ENCODE measurements at regions not wholly inside any gene's neighbourhood (a gene's known extent, or its start where the extent isn't known, plus 50 kb on each side); places are given as distances from the start of the nearest gene placed in this dataset.

- Histone ChIP-seq H3K27ac (no peak overlapping the region), H3K36me3 (replicated peaks; ENCODE audit: insufficient read depth, low read depth) (no peaks in the 10 kb centered on the region), H3K4me3 (no peak overlapping the region), H3K4me1 (ENCODE audit: insufficient read depth) (no peaks in the 10 kb centered on the region), H3K4me2 (no peak overlapping the region), H3K9me2 (replicated peaks; ENCODE audit: insufficient read depth) (no peaks in the 10 kb centered on the region), H4K20me1 (ENCODE audit: insufficient read depth, poor library complexity, severe bottlenecking) (no peaks in the 10 kb centered on the region), H2AFZ (no peak overlapping the region), H3K9me3 (ENCODE audit: low read depth) (no peaks in the 10 kb centered on the region), H3K27me3 (no peaks in the 10 kb centered on the region), H3K79me2 (no peaks in the 10 kb centered on the region)
- TF ChIP-seq EZH2phosphoT487 (IDR thresholded peaks at IDR 0.05; ENCODE audit: low read depth, severe bottlenecking, unreplicated experiment) (no peak), CTCF (IDR thresholded peaks at IDR 0.05; ENCODE audit: poor library complexity) (no peak), EZH2 (IDR thresholded peaks at IDR 0.05; ENCODE audit: borderline replicate concordance) (no peak)
- DNase-seq (ENCODE audit: low spot score) = no peak
- WGBS (ENCODE audit: low lambda C conversion rate, missing lambda C conversion rate) = 74% methylated on average over 6 of the region's 6 CpGs
Observed at GRCh38 chr1:34296059-34296458, 119.4 kb downstream of the C1orf94 start.

GRCh38 chr1:34302798-34303197 lies 126.1 kb downstream of the C1orf94 start:
- 90% methylated on average over 1 of the region's 1 CpG for WGBS (ENCODE audit: low lambda C conversion rate, missing lambda C conversion rate)
- no peaks in the 10 kb centered on the region for H3K79me2 ChIP-seq
- TF ChIP-seq EZH2phosphoT487 (IDR thresholded peaks at IDR 0.05; ENCODE audit: low read depth, severe bottlenecking, unreplicated experiment) (no peak), CTCF (IDR thresholded peaks at IDR 0.05; ENCODE audit: poor library complexity) (no peak), EZH2 (IDR thresholded peaks at IDR 0.05; ENCODE audit: borderline replicate concordance) (no peak)

GRCh38 chr1:34303218-34303617 lies 126.5 kb downstream of the C1orf94 start:
- Histone ChIP-seq H3K9me2 (replicated peaks; ENCODE audit: insufficient read depth) (no peaks in the 10 kb centered on the region), H2AFZ (no peak overlapping the region), H3K79me2 (no peaks in the 10 kb centered on the region), H3K4me2 (no peak overlapping the region), H3K9me3 (ENCODE audit: low read depth) (peaks cover 9% of the 10 kb centered on the region), H3K4me3 (no peak overlapping the region), H4K20me1 (ENCODE audit: insufficient read depth, poor library complexity, severe bottlenecking) (no peaks in the 10 kb centered on the region), H3K4me1 (ENCODE audit: insufficient read depth) (no peaks in the 10 kb centered on the region), H3K27me3 (no peaks in the 10 kb centered on the region), H3K36me3 (replicated peaks; ENCODE audit: insufficient read depth, low read depth) (no peaks in the 10 kb centered on the region), H3K27ac (no peak overlapping the region)
- DNase-seq (ENCODE audit: low spot score) = no peak
- no peak for TF ChIP-seq CTCF (IDR thresholded peaks at IDR 0.05; ENCODE audit: poor library complexity)
- no peak for TF ChIP-seq EZH2phosphoT487 (IDR thresholded peaks at IDR 0.05; ENCODE audit: low read depth, severe bottlenecking, unreplicated experiment)
- no peak for TF ChIP-seq EZH2 (IDR thresholded peaks at IDR 0.05; ENCODE audit: borderline replicate concordance)

More at GRCh38 chr1:34302798-34303197, 126.1 kb downstream of the C1orf94 start:
- Histone ChIP-seq H3K9me3 (ENCODE audit: low read depth) (peaks cover 9% of the 10 kb centered on the region), H3K27ac (no peak overlapping the region), H3K9me2 (replicated peaks; ENCODE audit: insufficient read depth) (no peaks in the 10 kb centered on the region), H3K27me3 (no peaks in the 10 kb centered on the region), H4K20me1 (ENCODE audit: insufficient read depth, poor library complexity, severe bottlenecking) (no peaks in the 10 kb centered on the region), H3K4me2 (no peak overlapping the region), H3K4me1 (ENCODE audit: insufficient read depth) (no peaks in the 10 kb centered on the region), H3K4me3 (no peak overlapping the region), H3K36me3 (replicated peaks; ENCODE audit: insufficient read depth, low read depth) (no peaks in the 10 kb centered on the region), H2AFZ (no peak overlapping the region)
- no peak for DNase-seq (ENCODE audit: low spot score)

GRCh38 chr1:34306568-34306967 lies 129.9 kb downstream of the C1orf94 start:
- Histone ChIP-seq H3K4me3 (no peak overlapping the region), H2AFZ (no peak overlapping the region), H3K27me3 (no peaks in the 10 kb centered on the region), H3K9me2 (replicated peaks; ENCODE audit: insufficient read depth) (no peaks in the 10 kb centered on the region), H3K36me3 (replicated peaks; ENCODE audit: insufficient read depth, low read depth) (no peaks in the 10 kb centered on the region), H3K27ac (no peak overlapping the region), H3K4me1 (ENCODE audit: insufficient read depth) (no peaks in the 10 kb centered on the region), H3K79me2 (no peaks in the 10 kb centered on the region), H3K4me2 (no peak overlapping the region), H3K9me3 (ENCODE audit: low read depth) (peaks cover 9% of the 10 kb centered on the region), H4K20me1 (ENCODE audit: insufficient read depth, poor library complexity, severe bottlenecking) (no peaks in the 10 kb centered on the region)
- 80% methylated on average over 2 of the region's 2 CpGs for WGBS (ENCODE audit: low lambda C conversion rate, missing lambda C conversion rate)
- DNase-seq (ENCODE audit: low spot score) = no peak
- TF ChIP-seq EZH2phosphoT487 (IDR thresholded peaks at IDR 0.05; ENCODE audit: low read depth, severe bottlenecking, unreplicated experiment) = no peak
- no peak for TF ChIP-seq CTCF (IDR thresholded peaks at IDR 0.05; ENCODE audit: poor library complexity)
- no peak for TF ChIP-seq EZH2 (IDR thresholded peaks at IDR 0.05; ENCODE audit: borderline replicate concordance)

All from hepatocyte (in vitro differentiated cells).